ENCODE measurements at regions not wholly inside any gene's neighbourhood (a gene's known extent, or its start where the extent isn't known, plus 50 kb on each side); places are given as distances from the start of the nearest gene placed in this dataset.

GRCh38 chr7:131723926-131724325 is 167.5 kb upstream of the PODXL start (continued):
- TF ChIP-seq CDX4 (CRISPR knock-in tag; IDR thresholded peaks at IDR 0.05; ENCODE audit: borderline replicate concordance) (no peak), ZSCAN18 (CRISPR knock-in tag; IDR thresholded peaks at IDR 0.05) (no peak), TCF7 (CRISPR knock-in tag; IDR thresholded peaks at IDR 0.05; ENCODE audit: low read depth) (no peak)
- TF ChIP-seq, protein P1, sequence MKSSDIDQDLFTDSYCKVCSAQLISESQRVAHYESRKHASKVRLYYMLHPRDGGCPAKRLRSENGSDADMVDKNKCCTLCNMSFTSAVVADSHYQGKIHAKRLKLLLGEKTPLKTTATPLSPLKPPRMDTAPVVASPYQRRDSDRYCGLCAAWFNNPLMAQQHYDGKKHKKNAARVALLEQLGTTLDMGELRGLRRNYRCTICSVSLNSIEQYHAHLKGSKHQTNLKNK (CRISPR knock-in tag; IDR thresholded peaks at IDR 0.05) = no peak

- no peak overlapping the region for H3K27ac Mint-ChIP-seq
- TF ChIP-seq, protein P2, sequence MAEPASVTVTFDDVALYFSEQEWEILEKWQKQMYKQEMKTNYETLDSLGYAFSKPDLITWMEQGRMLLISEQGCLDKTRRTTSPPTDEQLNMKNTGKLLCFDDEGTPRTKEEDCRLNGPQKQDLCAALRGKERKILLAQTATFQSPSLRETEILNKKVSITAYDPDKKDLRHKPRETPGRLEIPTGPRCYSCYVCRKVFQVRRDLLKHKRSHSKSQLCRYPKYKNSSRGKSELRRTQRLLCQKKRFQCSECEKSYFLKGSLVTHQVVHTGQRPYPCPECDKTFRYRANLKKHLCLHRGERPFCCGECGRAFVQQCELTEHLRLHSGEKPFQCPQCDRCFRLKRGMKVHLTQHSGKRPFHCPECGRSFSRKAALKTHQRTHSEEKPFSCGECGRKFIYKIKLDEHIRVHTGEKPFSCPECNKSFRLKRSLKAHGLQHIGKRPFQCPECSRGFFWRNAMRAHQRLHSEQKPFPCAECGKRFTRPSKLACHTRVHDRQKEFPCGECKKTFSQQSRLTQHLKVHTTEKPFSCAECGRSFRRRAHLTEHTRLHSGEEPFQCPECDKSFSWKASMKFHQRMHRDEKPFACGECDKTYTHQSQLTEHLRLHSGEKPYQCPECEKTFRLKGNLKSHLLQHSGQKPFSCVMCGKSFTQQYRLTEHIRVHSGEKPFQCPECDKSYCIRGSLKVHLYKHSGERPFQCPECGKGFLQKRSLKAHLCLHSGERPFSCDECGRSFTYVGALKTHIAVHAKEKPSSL (CRISPR knock-in tag; conservative IDR thresholded peaks at IDR 0.05) = no peak
- TF ChIP-seq FOXK1 (CRISPR knock-in tag; IDR thresholded peaks at IDR 0.05) = no peak
- TF ChIP-seq, protein P3, sequence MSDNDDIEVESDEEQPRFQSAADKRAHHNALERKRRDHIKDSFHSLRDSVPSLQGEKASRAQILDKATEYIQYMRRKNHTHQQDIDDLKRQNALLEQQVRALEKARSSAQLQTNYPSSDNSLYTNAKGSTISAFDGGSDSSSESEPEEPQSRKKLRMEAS (CRISPR knock-in tag; IDR thresholded peaks at IDR 0.05) = no peak
- no peak for TF ChIP-seq FOXP1 (CRISPR knock-in tag; IDR thresholded peaks at IDR 0.05; ENCODE audit: borderline replicate concordance)
- CTCF ChIA-PET = interaction anchor here (0.7 to 1.7 kb wide), 4 partner anchors 13 to 137 kb away, joined by 3 to 9 read pairs (median 6); no protein-coding TSS in a partner anchor
- no peaks in the 10 kb centered on the region for H3K9me3 Mint-ChIP-seq
- POLR2A ChIA-PET = no interaction called here
- H3K36me3 Mint-ChIP-seq = no peaks in the 10 kb centered on the region
- H3K4me3 Mint-ChIP-seq = no peak overlapping the region
- no peaks in the 10 kb centered on the region for H3K4me1 Mint-ChIP-seq
- no peak for ATAC-seq
- H3K27me3 Mint-ChIP-seq (ENCODE audit: low read depth) = no peaks in the 10 kb centered on the region
- no peak for DNase-seq (ENCODE audit: low spot score)
Measured at GRCh38 chr7:131722371-131722770, 165.9 kb upstream of the PODXL start.

GRCh38 chr7:131721660-131722059 is 165.2 kb upstream of the PODXL start:
- POLR2A ChIA-PET = no interaction called here
- H3K9me3 Mint-ChIP-seq = no peaks in the 10 kb centered on the region
- CTCF ChIA-PET = interaction anchor here (0.7 to 1.6 kb wide), 3 partner anchors 13 to 137 kb away, joined by 3 to 9 read pairs (median 5); no protein-coding TSS in a partner anchor

More at GRCh38 chr7:131721660-131722059, 165.2 kb upstream of the PODXL start:
- DNase-seq (ENCODE audit: low spot score) (no peak), ATAC-seq (no peak)
- H3K27ac Mint-ChIP-seq = no peak overlapping the region
- no peaks in the 10 kb centered on the region for H3K4me1 Mint-ChIP-seq
- no peak overlapping the region for H3K4me3 Mint-ChIP-seq
- TF ChIP-seq TP53 (CRISPR knock-in tag; IDR thresholded peaks at IDR 0.05) (no peak), USF2 (CRISPR knock-in tag; IDR thresholded peaks at IDR 0.05) (no peak), EMX1 (CRISPR knock-in tag; IDR thresholded peaks at IDR 0.05) (no peak), PRRX2 (CRISPR knock-in tag; IDR thresholded peaks at IDR 0.05) (no peak), MYBL2 (CRISPR knock-in tag; IDR thresholded peaks at IDR 0.05) (no peak), ZSCAN18 (CRISPR knock-in tag; IDR thresholded peaks at IDR 0.05) (no peak), ARID4B (CRISPR knock-in tag; IDR thresholded peaks at IDR 0.05; ENCODE audit: borderline replicate concordance) (no peak), GABPB1 (CRISPR knock-in tag; IDR thresholded peaks at IDR 0.05) (no peak)
- no peaks in the 10 kb centered on the region for H3K36me3 Mint-ChIP-seq
- H3K27me3 Mint-ChIP-seq (ENCODE audit: low read depth) = no peaks in the 10 kb centered on the region
